Neural cell (in vitro differentiated cells): ENCODE measurements at regions not wholly inside any gene's neighbourhood (a gene's known extent, or its start where the extent isn't known, plus 50 kb on each side); places are given as distances from the start of the nearest gene placed in this dataset.

Experiments used
- H2AFZ ChIP-seq: fragments of 200-600, 300-800 bp; sonication (generic), shearing (Covaris generic); 2 replicates; pipeline ENCODE4 v1.6.0; 2014; ENCODE audit warnings: low read depth, mild to moderate bottlenecking, antibody characterized with exemption, low read length, moderate library complexity
- H3F3A ChIP-seq: fragments of 200-600 bp; shearing (Covaris generic); 2 replicates; pipeline ENCODE4 v1.6.1; 2016; ENCODE audit warnings: mild to moderate bottlenecking, moderate library complexity, mixed read lengths, antibody characterized with exemption, low read length; ENCODE audit not compliant: insufficient read depth, poor library complexity, severe bottlenecking
- H3K27ac ChIP-seq: fragments of 200-600, 300-800 bp; sonication (generic), shearing (Covaris generic); 2 replicates; pipeline ENCODE4 v1.5.1; 2014; ENCODE audit warnings: mild to moderate bottlenecking, low read length, moderate library complexity
- H3K27me3 ChIP-seq: fragments of 300-800, 200-600 bp; sonication (generic), shearing (Covaris generic); 2 replicates; pipeline ENCODE4 v1.6.0; 2014; ENCODE audit warnings: mild to moderate bottlenecking, low read depth, low read length, moderate library complexity; ENCODE audit not compliant: insufficient read depth
- H3K36me3 ChIP-seq: fragments of 300-800, 200-600 bp; sonication (generic), shearing (Covaris generic); 2 replicates; pipeline ENCODE4 v1.5.1; 2014; ENCODE audit warnings: mild to moderate bottlenecking, antibody characterized with exemption, low read length, moderate library complexity; ENCODE audit not compliant: insufficient read depth
- H3K4me2 ChIP-seq: fragments of 300-800, 200-600 bp; sonication (generic), shearing (Covaris generic); 2 replicates; pipeline ENCODE4 v1.6.0; 2014; ENCODE audit warnings: mild to moderate bottlenecking, low read length
- H3K4me3 ChIP-seq: fragments of 300-800, 200-600 bp; sonication (generic), shearing (Covaris generic); 2 replicates; pipeline ENCODE4 v1.5.1; 2014; ENCODE audit warnings: mild to moderate bottlenecking, low read length, moderate library complexity
- H3K79me2 ChIP-seq: fragments of 200-600 bp; shearing (Covaris generic); replicated peaks from 2 replicates; pipeline ENCODE4 v1.6.0; 2014; ENCODE audit warnings: mild to moderate bottlenecking, low read length, moderate library complexity; ENCODE audit not compliant: insufficient read depth
- H3K9ac ChIP-seq: fragments of 300-800, 200-600 bp; sonication (generic), shearing (Covaris generic); 2 replicates; pipeline ENCODE4 v1.6.1; 2016; ENCODE audit warnings: mild to moderate bottlenecking, low read length, mixed read lengths
- H3K9me2 ChIP-seq: fragments of 200-600 bp; shearing (Covaris generic); 2 replicates; pipeline ENCODE4 v1.6.1; 2016; ENCODE audit warnings: mild to moderate bottlenecking, low read length, mixed read lengths; ENCODE audit not compliant: insufficient read depth
- H3K9me3 ChIP-seq: fragments of 200-600, 300-800 bp; sonication (generic), shearing (Covaris generic); 2 replicates; pipeline ENCODE4 v1.6.1; 2016; ENCODE audit warnings: mild to moderate bottlenecking, mixed run types, low read length, moderate library complexity, mixed read lengths
- H4K20me1 ChIP-seq: fragments of 200-600 bp; shearing (Covaris generic); 2 replicates; pipeline ENCODE4 v1.6.1; 2016; ENCODE audit warnings: mild to moderate bottlenecking, mixed run types; ENCODE audit not compliant: insufficient read depth
- EP300 ChIP-seq: fragments of 450-650 bp; conservative IDR thresholded peaks from 2 replicates; pipeline ENCODE4 v1.6.1; 2014; ENCODE audit warnings: antibody characterized with exemption, mild to moderate bottlenecking, moderate library complexity; ENCODE audit not compliant: poor library complexity, severe bottlenecking
- EZH2 ChIP-seq: fragments of 200-600, 300-800 bp; shearing (Covaris generic), sonication (generic); IDR thresholded peaks from 2 replicates; pipeline ENCODE4 v1.6.1; 2014; ENCODE audit warnings: antibody characterized with exemption, low read length, borderline replicate concordance, mild to moderate bottlenecking; ENCODE audit not compliant: insufficient read depth, poor library complexity, severe bottlenecking
- MXI1 ChIP-seq: fragments of 450-650 bp; conservative IDR thresholded peaks from 2 replicates; pipeline ENCODE4 v1.6.1; 2014; ENCODE audit warnings: antibody characterized with exemption, mild to moderate bottlenecking; ENCODE audit not compliant: poor library complexity, severe bottlenecking
- POLR2AphosphoS5 ChIP-seq: IDR thresholded peaks from 2 replicates; pipeline ENCODE4 v1.6.1; 2012
- RAD21 ChIP-seq: fragments of 450-650 bp; conservative IDR thresholded peaks from 2 replicates; pipeline ENCODE4 v1.6.1; 2014; ENCODE audit warnings: antibody characterized with exemption, mild to moderate bottlenecking, moderate library complexity
- SMC3 ChIP-seq: fragments of 450-650 bp; conservative IDR thresholded peaks from 2 replicates; pipeline ENCODE4 v1.6.1; 2014; ENCODE audit warnings: antibody characterized with exemption, mild to moderate bottlenecking, moderate library complexity; ENCODE audit not compliant: poor library complexity
- TAF1 ChIP-seq: IDR thresholded peaks from 2 replicates; pipeline ENCODE4 v1.6.1; 2012; ENCODE audit warnings: low read depth
- TF ChIP-seq, protein P1 (sequence below): IDR thresholded peaks from 2 replicates; pipeline ENCODE4 v1.6.1; 2012; ENCODE audit warnings: borderline replicate concordance

DNA sequence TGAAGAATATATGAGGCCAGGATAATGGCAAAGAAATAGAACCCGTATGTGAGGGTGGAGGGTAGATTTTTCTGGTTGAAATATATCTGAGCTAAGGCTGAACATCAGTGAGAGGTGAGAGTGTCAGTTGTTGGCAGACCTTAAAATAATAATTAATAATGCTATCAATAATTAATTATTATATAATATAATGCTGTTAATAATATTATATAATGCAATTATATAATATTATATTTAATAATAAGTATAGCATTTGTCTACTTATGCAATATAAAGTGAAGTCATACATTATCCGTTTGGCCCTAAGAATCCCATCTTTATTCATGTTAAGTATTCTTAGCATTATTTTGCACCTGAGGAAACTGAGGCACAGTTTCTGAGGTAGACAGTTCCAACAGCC, 269.9 kb upstream of the FZD8 start:
- Histone ChIP-seq H2AFZ (no peak overlapping the region), H3K9ac (no peak overlapping the region), H3K9me2 (no peaks in the 10 kb centered on the region), H3F3A (no peaks in the 10 kb centered on the region), H3K4me3 (no peak overlapping the region), H3K4me2 (no peak overlapping the region), H4K20me1 (no peaks in the 10 kb centered on the region), H3K79me2 (no peaks in the 10 kb centered on the region), H3K27me3 (no peaks in the 10 kb centered on the region), H3K36me3 (no peaks in the 10 kb centered on the region), H3K9me3 (no peaks in the 10 kb centered on the region), H3K27ac (no peak overlapping the region)
- TF ChIP-seq, protein P1, sequence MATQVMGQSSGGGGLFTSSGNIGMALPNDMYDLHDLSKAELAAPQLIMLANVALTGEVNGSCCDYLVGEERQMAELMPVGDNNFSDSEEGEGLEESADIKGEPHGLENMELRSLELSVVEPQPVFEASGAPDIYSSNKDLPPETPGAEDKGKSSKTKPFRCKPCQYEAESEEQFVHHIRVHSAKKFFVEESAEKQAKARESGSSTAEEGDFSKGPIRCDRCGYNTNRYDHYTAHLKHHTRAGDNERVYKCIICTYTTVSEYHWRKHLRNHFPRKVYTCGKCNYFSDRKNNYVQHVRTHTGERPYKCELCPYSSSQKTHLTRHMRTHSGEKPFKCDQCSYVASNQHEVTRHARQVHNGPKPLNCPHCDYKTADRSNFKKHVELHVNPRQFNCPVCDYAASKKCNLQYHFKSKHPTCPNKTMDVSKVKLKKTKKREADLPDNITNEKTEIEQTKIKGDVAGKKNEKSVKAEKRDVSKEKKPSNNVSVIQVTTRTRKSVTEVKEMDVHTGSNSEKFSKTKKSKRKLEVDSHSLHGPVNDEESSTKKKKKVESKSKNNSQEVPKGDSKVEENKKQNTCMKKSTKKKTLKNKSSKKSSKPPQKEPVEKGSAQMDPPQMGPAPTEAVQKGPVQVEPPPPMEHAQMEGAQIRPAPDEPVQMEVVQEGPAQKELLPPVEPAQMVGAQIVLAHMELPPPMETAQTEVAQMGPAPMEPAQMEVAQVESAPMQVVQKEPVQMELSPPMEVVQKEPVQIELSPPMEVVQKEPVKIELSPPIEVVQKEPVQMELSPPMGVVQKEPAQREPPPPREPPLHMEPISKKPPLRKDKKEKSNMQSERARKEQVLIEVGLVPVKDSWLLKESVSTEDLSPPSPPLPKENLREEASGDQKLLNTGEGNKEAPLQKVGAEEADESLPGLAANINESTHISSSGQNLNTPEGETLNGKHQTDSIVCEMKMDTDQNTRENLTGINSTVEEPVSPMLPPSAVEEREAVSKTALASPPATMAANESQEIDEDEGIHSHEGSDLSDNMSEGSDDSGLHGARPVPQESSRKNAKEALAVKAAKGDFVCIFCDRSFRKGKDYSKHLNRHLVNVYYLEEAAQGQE, result no peak
- TF ChIP-seq TAF1 (no peak), MXI1 (no peak), SMC3 (no peak)

DNA sequence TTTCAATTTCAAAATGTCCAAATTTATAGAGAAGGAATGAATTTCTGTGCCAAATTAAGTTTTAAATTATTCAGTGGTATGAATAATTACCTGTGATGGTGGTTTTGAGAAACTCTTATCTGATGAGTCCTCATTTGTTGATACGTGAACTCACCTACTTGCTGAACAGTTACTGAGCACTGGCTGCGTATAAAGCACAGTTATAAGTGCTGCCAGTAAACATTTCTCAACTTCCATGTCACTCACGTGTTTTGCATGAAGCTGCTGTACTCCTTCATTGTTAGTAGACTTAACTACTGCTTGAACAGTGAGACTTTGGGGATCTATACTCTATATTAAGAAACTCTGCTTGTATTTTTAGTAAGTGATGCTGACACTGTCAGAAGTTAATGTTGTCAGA, 269.1 kb upstream of the FZD8 start:
- Histone ChIP-seq H4K20me1 (no peaks in the 10 kb centered on the region), H3K9me3 (no peaks in the 10 kb centered on the region), H3K27ac (no peak overlapping the region), H3K4me3 (no peak overlapping the region), H3K36me3 (no peaks in the 10 kb centered on the region), H3K9ac (no peak overlapping the region), H3F3A (no peaks in the 10 kb centered on the region), H3K4me2 (no peak overlapping the region), H3K79me2 (no peaks in the 10 kb centered on the region), H2AFZ (no peak overlapping the region), H3K9me2 (no peaks in the 10 kb centered on the region), H3K27me3 (no peaks in the 10 kb centered on the region)
- TF ChIP-seq TAF1 (no peak), MXI1 (no peak)

DNA sequence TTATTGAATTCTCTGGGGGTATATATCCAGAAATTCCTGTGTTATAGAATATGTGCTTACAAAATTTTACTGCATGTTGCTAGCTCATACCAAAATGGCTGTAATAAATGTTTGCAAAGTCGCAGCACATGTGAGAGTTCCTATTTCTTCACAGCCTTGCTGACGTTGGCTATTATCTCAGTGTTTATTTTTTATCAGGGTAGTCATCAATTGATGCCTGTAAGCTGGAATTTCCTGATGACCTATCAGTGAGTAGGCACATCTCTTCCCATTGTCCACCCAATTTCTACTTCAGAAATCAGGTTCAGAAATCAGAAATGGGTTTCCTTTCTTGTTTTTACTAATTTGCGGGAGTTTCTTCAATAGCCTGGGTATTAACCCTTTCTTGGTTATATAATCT, 268.1 kb upstream of the FZD8 start:
- Histone ChIP-seq H3K9ac (no peak overlapping the region), H3K27ac (no peak overlapping the region), H3K79me2 (no peaks in the 10 kb centered on the region), H3K4me3 (no peak overlapping the region), H4K20me1 (no peaks in the 10 kb centered on the region), H2AFZ (no peak overlapping the region), H3F3A (no peaks in the 10 kb centered on the region), H3K36me3 (no peaks in the 10 kb centered on the region), H3K4me2 (no peak overlapping the region), H3K9me3 (no peaks in the 10 kb centered on the region), H3K9me2 (no peaks in the 10 kb centered on the region), H3K27me3 (no peaks in the 10 kb centered on the region)
- TF ChIP-seq POLR2AphosphoS5, result no peak
- no peak for TF ChIP-seq EZH2
- TF ChIP-seq, protein P1, result no peak
- no peak for TF ChIP-seq RAD21
- no peak for TF ChIP-seq EP300
- no peak for TF ChIP-seq TAF1
